Transverse colon (tissue), 4 donors: ENCODE measurements at regions not wholly inside any gene's neighbourhood (a gene's known extent, or its start where the extent isn't known, plus 50 kb on each side); places are given as distances from the start of the nearest gene placed in this dataset.

ENCODE experiments used
- DNase-seq: peaks from one replicate; pipeline ENCODE4 v3.0.0-alpha.2; 2019
- H3K27ac ChIP-seq, 4 donors: fragments of 200-600 bp; sonication (generic); 2 replicates each; pipeline ENCODE4 v1.5.1; 2016 to 2018; ENCODE audit warnings: inconsistent platforms in 4 of 4
- H3K27me3 ChIP-seq: fragments of 200-600 bp; sonication (generic); 2 replicates; pipeline ENCODE4 v1.5.1; 2017; ENCODE audit warnings: inconsistent platforms
- H3K36me3 ChIP-seq, 4 donors: fragments of 200-600 bp; sonication (generic); 2 replicates each; pipeline ENCODE4 v1.5.1; 2017 to 2019; ENCODE audit warnings: inconsistent platforms in 4 of 4
- H3K4me1 ChIP-seq, 4 donors: fragments of 200-600 bp; sonication (generic); 2 replicates each; pipeline ENCODE4 v1.5.1; 2017 to 2020; ENCODE audit warnings: inconsistent platforms in 4 of 4
- H3K4me3 ChIP-seq, 4 donors: fragments of 200-600 bp; sonication (generic); 1 replicate in 1 of 4; 2 replicates in 3 of 4; pipeline versions ENCODE4 v1.5.1 to v1.6.1; 2017 to 2019; ENCODE audit warnings: inconsistent platforms in 4 of 4
- H3K9me3 ChIP-seq, 2 donors: fragments of 200-600 bp; sonication (generic); 2 replicates each; pipeline ENCODE4 v1.5.1; 2017 to 2019; ENCODE audit warnings: inconsistent platforms in 2 of 2
- EP300 ChIP-seq: sonication (generic); formaldehyde crosslinking; IDR thresholded peaks from one replicate; pipeline ENCODE4 v1.6.1; 2017; ENCODE audit warnings: antibody characterized with exemption, low read depth
- POLR2A ChIP-seq: fragments of 450-650 bp; IDR thresholded peaks from one replicate; pipeline ENCODE4 v1.6.1; 2016; ENCODE audit warnings: antibody characterized with exemption, mild to moderate bottlenecking, moderate library complexity
- POLR2AphosphoS5 ChIP-seq, 3 donors: sonication (generic); formaldehyde crosslinking; IDR thresholded peaks; one replicate each; pipeline ENCODE4 v1.6.1; 2016; ENCODE audit warnings: antibody characterized with exemption in 3 of 3
- WGBS, 2 donors: methylation state at CpG; one replicate each; pipeline ENCODE4 v1.1.5; 2018; ENCODE audit warnings: low coverage in 1 of 2; 5-methylcytosine and 5-hydroxymethylcytosine counted together
- in situ Hi-C, 4 donors: fragments of 200-750 bp; cut with MboI; loops; one replicate each; pipeline versions ENCODE4 v1.15.0 to v1.15.1; 2017; ENCODE audit warnings: low sequenced_read_pairs in 3 of 4, low pct_ligation_motif_present in 1 of 4, low pct_unique_long_range_greater_than_20kb in 1 of 4
- intact Hi-C: fragments of 100-400 bp; cut with DNase I; formaldehyde crosslinking; loops from one replicate; pipeline ENCODE4 v1.15.1; 2023; ENCODE audit warnings: low total_unique reads
- TF ChIP-seq, protein P1 (sequence below), 5 experiments: fragments of 200-600 bp in 3 of 5; fragments of 450-650 bp in 2 of 5; sonication (generic) in 3 of 5; IDR thresholded peaks; 1 replicate in 2 of 5; 2 replicates in 3 of 5; pipeline ENCODE4 v1.5.1; 2016 to 2017; ENCODE audit warnings: antibody characterized with exemption in 5 of 5, inconsistent platforms in 3 of 5, mild to moderate bottlenecking in 2 of 5, moderate library complexity in 1 of 5

DNA sequence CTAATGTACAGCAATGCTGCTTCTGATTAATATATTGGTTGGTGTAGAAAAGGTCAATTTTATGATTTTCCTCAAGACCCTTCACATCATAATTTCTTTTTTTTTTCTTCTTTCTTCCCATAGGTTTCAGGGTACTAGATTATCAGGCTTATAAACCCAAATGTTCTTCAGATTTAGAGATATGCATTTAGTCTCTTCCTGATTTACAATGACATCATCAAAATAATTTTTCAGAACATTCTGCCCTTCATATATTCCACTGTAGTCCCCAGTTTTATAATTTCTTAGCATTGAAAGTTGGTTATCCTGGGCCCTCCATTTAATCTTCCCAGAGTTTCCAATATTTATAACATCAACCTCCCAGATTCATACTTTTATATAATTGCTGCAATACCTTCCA, 226.7 kb upstream of the LRFN5 start:
- Histone ChIP-seq H3K9me3 (no peaks in the 10 kb centered on the region), H3K4me3 (no peak overlapping the region), H3K27ac (no peak overlapping the region), H3K36me3 (no peaks in the 10 kb centered on the region), H3K27me3 (no peaks in the 10 kb centered on the region), H3K4me1 (no peaks in the 10 kb centered on the region)
- TF ChIP-seq, protein P1, sequence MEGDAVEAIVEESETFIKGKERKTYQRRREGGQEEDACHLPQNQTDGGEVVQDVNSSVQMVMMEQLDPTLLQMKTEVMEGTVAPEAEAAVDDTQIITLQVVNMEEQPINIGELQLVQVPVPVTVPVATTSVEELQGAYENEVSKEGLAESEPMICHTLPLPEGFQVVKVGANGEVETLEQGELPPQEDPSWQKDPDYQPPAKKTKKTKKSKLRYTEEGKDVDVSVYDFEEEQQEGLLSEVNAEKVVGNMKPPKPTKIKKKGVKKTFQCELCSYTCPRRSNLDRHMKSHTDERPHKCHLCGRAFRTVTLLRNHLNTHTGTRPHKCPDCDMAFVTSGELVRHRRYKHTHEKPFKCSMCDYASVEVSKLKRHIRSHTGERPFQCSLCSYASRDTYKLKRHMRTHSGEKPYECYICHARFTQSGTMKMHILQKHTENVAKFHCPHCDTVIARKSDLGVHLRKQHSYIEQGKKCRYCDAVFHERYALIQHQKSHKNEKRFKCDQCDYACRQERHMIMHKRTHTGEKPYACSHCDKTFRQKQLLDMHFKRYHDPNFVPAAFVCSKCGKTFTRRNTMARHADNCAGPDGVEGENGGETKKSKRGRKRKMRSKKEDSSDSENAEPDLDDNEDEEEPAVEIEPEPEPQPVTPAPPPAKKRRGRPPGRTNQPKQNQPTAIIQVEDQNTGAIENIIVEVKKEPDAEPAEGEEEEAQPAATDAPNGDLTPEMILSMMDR (IDR thresholded peaks at IDR 0.05), result no peak
- no peak for TF ChIP-seq POLR2AphosphoS5 (IDR thresholded peaks at IDR 0.05)
- no peak for TF ChIP-seq POLR2A
- no peak for TF ChIP-seq EP300
- intact Hi-C loops (no loop called here), in situ Hi-C loops (no loop called here)
- no peak for DNase-seq

DNA sequence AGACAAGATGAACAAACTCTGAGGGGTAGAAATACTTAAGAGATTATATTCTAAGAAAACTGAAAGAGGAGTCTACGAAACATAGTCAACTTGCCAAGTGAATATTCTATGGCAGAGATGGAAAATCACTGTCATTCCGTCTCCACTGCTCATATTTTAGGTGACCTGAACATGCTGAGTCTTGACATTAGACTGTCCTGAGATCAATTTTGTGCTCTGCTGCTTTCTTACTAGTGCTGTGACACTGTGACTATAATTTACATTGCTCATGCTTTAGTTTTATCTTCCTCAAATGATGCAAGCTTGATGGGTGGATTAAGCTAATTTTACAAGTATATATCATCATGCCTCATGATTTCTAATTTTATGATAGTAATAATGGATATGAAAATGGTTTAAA, 228.2 kb upstream of the LRFN5 start:
- no peak for DNase-seq
- H3K36me3 ChIP-seq, result no peaks in the 10 kb centered on the region
- 59 to 88% methylated on average over 2 of the region's 2 CpGs for WGBS, 2 donors
- H3K4me3 ChIP-seq, result no peak overlapping the region
- no peaks in the 10 kb centered on the region for H3K27me3 ChIP-seq
- intact Hi-C loops, result no loop called here
- in situ Hi-C loops, result no loop called here
- H3K27ac ChIP-seq, result no peak overlapping the region
- TF ChIP-seq, protein P1 (IDR thresholded peaks at IDR 0.05), result no peak
- no peak for TF ChIP-seq POLR2AphosphoS5 (IDR thresholded peaks at IDR 0.05)
- TF ChIP-seq EP300, result no peak
- H3K9me3 ChIP-seq, result peaks cover 0 to 4% of the 10 kb centered on the region in 2 donors
- H3K4me1 ChIP-seq, result no peaks in the 10 kb centered on the region

DNA sequence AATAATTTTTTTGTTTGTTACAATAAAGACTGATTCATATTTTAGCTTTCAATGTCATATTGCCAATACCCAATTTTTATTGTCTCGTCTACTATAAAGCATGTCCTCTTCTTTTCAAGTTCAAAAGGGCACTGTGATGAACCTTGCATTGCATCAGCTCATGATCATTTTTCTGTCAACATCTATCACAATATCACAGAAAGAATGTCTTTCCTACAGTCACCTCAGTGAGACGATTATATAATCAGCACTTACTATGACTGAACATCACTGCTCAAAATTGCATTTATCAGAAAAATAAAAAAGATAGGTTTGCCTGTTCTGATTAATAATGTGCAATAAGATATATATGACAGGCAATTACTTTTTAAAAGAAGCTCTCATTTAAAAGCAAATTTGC, 228.7 kb upstream of the LRFN5 start:
- no peaks in the 10 kb centered on the region for H3K27me3 ChIP-seq
- DNase-seq, result no peak
- intact Hi-C loops (no loop called here), in situ Hi-C loops (no loop called here)
- H3K27ac ChIP-seq, result no peak overlapping the region
- no peak overlapping the region for H3K4me3 ChIP-seq
- H3K4me1 ChIP-seq, result no peaks in the 10 kb centered on the region
- H3K36me3 ChIP-seq, result no peaks in the 10 kb centered on the region
- no peak for TF ChIP-seq POLR2AphosphoS5 (IDR thresholded peaks at IDR 0.05)
- no peak for TF ChIP-seq EP300
- TF ChIP-seq, protein P1 (IDR thresholded peaks at IDR 0.05), result no peak
- no peak for TF ChIP-seq POLR2A
- WGBS, 2 donors, result 81% methylated on average over 2 of the region's 2 CpGs
- H3K9me3 ChIP-seq, result peaks cover 0 to 4% of the 10 kb centered on the region in 2 donors

DNA sequence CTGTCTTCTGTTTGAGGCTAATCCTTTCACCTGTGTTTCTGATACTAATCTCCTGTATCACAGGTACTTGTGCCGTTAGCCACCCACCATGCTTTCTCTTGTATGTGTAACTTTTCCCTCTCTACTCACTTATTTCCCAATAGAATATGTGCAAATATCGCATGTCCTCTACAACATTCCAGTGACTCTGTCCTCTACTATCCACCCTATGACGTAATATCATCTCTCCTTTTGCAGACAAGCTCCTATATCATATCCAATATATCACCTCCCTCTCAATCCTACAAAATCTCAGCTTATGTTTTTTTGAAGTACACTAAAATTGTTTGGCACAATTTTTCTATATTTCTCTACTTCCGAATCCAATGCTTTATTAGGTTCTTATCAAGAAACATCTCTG, 232.6 kb upstream of the LRFN5 start:
- intact Hi-C loops, result no loop called here
- 83 to 89% methylated on average over 4 of the region's 4 CpGs for WGBS, 2 donors
- in situ Hi-C loops, result no loop called here

More for the DNA sequence above, 232.6 kb upstream of the LRFN5 start:
- Histone ChIP-seq H3K36me3 (no peaks in the 10 kb centered on the region), H3K27me3 (no peaks in the 10 kb centered on the region), H3K4me1 (no peaks in the 10 kb centered on the region), H3K9me3 (peaks cover 0 to 4% of the 10 kb centered on the region in 2 donors), H3K27ac (no peak overlapping the region), H3K4me3 (no peak overlapping the region)
- no peak for DNase-seq
- no peak for TF ChIP-seq POLR2A
- TF ChIP-seq, protein P1 (IDR thresholded peaks at IDR 0.05), result no peak
- TF ChIP-seq POLR2AphosphoS5 (IDR thresholded peaks at IDR 0.05), result no peak
- TF ChIP-seq EP300, result no peak
